Astrocyte of the cerebellum (primary cell): ENCODE measurements at regions not wholly inside any gene's neighbourhood (a gene's known extent, or its start where the extent isn't known, plus 50 kb on each side); places are given as distances from the start of the nearest gene placed in this dataset.

Experiments used
- DNase-seq: peaks from one replicate; pipeline ENCODE4 v3.0.0-alpha.2; 2011; ENCODE audit warnings: low read depth
- H3K4me3 ChIP-seq: 2 replicates; pipeline ENCODE4 v1.5.1; 2011; ENCODE audit warnings: mild to moderate bottlenecking, low read depth, low read length, moderate library complexity
- in situ Hi-C: cut with HindIII; loops from 2 replicates; pipeline ENCODE4 v1.10.0; 2017; ENCODE audit warnings: low sequenced_read_pairs
- TF ChIP-seq, protein P1 (sequence below): IDR thresholded peaks from 2 replicates; pipeline ENCODE4 v1.5.1; 2012; ENCODE audit warnings: low read length, low read depth, moderate library complexity, mild to moderate bottlenecking; ENCODE audit errors: missing control alignments

DNA sequence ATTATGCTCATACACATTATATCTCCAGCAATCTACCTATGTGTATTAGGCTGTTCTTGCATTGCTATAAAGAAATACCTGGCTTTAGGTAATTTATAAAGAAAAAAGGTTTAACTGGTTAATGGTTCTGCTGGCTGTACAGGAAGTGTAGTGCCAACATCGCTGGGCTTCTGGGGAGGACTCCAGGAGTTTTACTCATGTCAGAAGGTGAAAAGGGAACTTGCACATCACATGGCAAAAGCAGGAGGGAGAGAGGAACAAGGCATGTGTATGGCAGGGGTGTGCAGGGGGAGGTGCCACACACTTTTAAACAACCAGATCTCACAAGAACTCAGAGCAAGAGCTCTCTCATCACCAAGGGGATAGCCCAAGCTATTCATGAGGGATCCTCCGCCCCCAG lies 715.4 kb upstream of the ZEB2 start:
- H3K4me3 ChIP-seq = no peak overlapping the region
- in situ Hi-C loops = no loop called here
- TF ChIP-seq, protein P1, sequence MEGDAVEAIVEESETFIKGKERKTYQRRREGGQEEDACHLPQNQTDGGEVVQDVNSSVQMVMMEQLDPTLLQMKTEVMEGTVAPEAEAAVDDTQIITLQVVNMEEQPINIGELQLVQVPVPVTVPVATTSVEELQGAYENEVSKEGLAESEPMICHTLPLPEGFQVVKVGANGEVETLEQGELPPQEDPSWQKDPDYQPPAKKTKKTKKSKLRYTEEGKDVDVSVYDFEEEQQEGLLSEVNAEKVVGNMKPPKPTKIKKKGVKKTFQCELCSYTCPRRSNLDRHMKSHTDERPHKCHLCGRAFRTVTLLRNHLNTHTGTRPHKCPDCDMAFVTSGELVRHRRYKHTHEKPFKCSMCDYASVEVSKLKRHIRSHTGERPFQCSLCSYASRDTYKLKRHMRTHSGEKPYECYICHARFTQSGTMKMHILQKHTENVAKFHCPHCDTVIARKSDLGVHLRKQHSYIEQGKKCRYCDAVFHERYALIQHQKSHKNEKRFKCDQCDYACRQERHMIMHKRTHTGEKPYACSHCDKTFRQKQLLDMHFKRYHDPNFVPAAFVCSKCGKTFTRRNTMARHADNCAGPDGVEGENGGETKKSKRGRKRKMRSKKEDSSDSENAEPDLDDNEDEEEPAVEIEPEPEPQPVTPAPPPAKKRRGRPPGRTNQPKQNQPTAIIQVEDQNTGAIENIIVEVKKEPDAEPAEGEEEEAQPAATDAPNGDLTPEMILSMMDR = no peak
- DNase-seq = no peak

DNA sequence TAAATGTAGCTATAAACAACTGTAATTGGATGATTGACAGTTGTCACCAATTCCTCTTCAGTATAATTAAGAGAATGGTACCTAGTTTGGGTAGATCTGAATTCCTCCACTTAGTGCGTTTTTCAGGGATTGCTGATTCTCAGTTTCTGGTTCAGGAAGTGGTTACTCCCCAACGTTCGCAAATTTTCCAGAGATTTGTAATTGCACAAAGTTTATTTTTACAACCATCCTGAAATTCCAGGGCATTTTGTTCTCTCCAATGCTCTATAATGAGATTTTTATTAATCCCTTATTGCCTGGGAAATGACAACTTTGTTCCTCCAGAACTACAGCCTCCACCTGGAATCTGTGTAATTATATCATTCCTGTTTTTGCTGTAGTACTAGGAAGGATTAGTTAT lies 710.6 kb upstream of the ZEB2 start:
- DNase-seq = peak; percentile 4
- no peak overlapping the region for H3K4me3 ChIP-seq
- in situ Hi-C loops = no loop called here
- TF ChIP-seq, protein P1 = no peak

DNA sequence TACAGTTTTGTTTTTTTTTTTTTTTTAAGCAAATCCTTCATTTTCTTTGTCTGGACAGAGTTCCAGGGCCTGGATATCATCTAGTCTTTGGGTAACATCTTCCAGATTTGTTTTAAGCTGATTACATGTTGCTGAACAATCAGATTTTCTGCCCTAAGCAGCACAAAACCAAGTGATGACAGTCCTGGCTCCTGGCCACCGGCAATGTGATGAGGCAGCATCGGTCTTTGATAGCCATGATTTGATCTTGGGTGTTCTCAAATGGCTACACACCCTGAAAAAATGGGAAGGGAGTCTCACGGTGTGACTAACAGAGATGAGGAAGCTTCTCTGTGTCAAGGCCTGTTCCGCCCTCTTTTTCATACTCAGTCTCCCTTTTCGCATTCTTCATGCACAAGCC lies 708.6 kb upstream of the ZEB2 start:
- in situ Hi-C loops = no loop called here
- DNase-seq = no peak
- no peak overlapping the region for H3K4me3 ChIP-seq
- TF ChIP-seq, protein P1 = no peak

- DNase-seq = no peak
- no peak overlapping the region for H3K4me3 ChIP-seq
- TF ChIP-seq, protein P1 = no peak
- in situ Hi-C loops = no loop called here
Observed at GRCh38 chr2:145226901-145227300, 707.0 kb upstream of the ZEB2 start.

DNA sequence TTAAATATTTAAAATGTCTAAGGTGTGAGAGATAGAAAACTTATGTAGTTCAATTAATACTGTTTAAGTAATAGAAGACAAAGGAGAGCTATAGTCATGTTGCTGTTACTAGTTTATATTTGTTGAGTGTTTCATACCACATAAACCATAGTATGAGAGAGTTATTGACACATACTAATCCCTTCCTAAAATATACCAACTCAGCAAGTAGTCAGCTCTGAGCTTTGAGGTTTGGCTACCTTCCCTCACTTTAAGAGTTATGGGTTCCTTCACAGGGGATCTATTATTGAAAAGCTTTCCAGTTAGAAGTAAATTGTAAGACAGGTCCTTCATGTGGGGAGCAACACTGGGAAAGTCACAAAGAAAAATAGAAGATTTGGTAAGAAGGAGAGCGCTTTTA lies 701.6 kb upstream of the ZEB2 start:
- TF ChIP-seq, protein P1 = no peak
- in situ Hi-C loops = no loop called here
- no peak overlapping the region for H3K4me3 ChIP-seq
- DNase-seq = peak; percentile 57

DNA sequence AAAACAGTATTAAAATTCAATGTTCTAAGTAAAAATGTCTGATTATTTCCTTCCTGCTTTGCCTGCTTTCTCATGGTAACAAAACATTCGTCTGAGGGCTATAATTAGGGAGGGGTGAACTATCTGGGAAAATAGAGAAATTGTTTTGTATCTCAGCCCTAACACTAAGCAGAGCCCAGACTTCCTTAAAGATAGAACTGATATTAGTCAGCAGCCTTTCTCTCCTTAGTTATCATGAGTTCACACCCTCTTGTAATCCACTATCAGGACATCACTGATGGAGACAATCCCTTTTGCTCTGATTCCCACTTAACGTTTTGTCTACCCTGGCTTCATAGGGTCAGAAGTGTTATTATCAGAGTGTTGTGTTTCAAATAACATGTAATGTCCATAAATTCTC lies 701.1 kb upstream of the ZEB2 start:
- TF ChIP-seq, protein P1 = no peak
- H3K4me3 ChIP-seq = no peak overlapping the region
- DNase-seq = no peak
- in situ Hi-C loops = no loop called here

DNA sequence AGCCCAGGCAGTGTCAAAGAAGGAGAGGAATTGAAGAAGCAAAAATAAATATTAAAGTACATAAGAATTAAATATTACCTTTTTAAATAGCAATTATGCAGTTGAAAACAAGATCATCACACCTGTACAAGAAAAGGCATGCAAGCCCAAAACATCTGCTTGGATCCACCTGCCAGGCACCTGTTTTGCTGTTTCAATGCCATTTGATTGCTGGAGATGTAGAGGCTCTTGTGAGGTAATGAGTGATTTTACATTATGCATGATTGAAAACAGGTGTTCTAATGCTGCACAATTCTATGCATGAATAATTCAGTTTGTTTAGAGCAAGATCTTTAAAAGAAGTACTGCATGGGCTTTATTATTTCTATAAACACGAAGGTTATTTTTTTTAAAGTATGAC lies 700.6 kb upstream of the ZEB2 start:
- no peak overlapping the region for H3K4me3 ChIP-seq
- in situ Hi-C loops = no loop called here
- TF ChIP-seq, protein P1 = no peak
- DNase-seq = no peak
